Astrocyte of the spinal cord (primary cell): ENCODE measurements at regions not wholly inside any gene's neighbourhood (a gene's known extent, or its start where the extent isn't known, plus 50 kb on each side); places are given as distances from the start of the nearest gene placed in this dataset.

Source experiments
- DNase-seq: peaks from one replicate; pipeline ENCODE4 v3.0.0; 2011; ENCODE audit warnings: low read depth, low spot score
- H3K4me3 ChIP-seq: 2 replicates; pipeline ENCODE4 v1.5.1; 2011; ENCODE audit warnings: low read depth, mild to moderate bottlenecking, low read length, moderate library complexity
- in situ Hi-C: cut with HindIII; loops from 2 replicates; pipeline ENCODE4 v1.10.0; 2017; ENCODE audit warnings: low sequenced_read_pairs
- TF ChIP-seq, protein P1 (sequence below): IDR thresholded peaks from 2 replicates; pipeline ENCODE4 v1.5.1; 2012; ENCODE audit warnings: low read depth, mild to moderate bottlenecking, low read length, inconsistent platforms

DNA sequence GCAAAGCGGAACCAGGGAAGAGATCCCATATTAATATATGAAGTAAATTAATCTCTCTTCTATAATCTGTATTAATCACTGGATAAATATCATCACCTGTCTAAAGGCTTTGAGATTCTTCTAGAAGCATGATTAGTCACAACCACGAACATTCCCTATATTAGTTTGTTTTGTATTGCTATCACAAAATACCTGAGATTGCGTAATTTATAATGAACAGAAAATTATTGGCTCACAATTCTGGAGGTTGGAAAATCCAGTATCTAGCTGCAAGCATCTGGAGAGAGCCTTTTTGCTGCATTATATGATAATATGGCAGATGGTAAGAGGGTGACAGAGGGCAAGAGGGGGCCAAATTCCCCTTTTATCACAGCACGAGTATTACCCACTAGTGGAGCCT is 532.6 kb upstream of the EPHA5 start:
- TF ChIP-seq, protein P1, sequence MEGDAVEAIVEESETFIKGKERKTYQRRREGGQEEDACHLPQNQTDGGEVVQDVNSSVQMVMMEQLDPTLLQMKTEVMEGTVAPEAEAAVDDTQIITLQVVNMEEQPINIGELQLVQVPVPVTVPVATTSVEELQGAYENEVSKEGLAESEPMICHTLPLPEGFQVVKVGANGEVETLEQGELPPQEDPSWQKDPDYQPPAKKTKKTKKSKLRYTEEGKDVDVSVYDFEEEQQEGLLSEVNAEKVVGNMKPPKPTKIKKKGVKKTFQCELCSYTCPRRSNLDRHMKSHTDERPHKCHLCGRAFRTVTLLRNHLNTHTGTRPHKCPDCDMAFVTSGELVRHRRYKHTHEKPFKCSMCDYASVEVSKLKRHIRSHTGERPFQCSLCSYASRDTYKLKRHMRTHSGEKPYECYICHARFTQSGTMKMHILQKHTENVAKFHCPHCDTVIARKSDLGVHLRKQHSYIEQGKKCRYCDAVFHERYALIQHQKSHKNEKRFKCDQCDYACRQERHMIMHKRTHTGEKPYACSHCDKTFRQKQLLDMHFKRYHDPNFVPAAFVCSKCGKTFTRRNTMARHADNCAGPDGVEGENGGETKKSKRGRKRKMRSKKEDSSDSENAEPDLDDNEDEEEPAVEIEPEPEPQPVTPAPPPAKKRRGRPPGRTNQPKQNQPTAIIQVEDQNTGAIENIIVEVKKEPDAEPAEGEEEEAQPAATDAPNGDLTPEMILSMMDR, result no peak
- DNase-seq, result no peak
- H3K4me3 ChIP-seq, result no peak overlapping the region
- in situ Hi-C loops, result no loop called here

DNA sequence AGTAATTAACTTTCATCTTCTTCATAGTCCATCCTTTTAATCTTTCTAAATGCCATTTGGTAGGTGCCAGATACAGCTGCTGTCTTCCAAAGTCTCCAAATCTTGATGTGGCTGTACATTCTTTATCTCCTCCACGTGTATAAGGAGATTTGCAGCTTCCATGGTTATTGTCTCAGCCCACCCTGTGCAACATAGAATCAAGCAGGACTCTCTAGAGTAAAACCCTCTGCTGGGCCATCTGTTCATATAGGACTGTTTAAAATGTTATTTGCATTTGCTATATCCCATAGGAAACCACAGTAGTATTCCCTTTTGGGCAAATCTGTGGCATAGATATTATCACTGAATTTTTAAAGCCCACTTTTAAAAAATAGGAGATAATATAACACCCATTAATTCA is 527.2 kb upstream of the EPHA5 start:
- no peak overlapping the region for H3K4me3 ChIP-seq
- in situ Hi-C loops, result no loop called here
- TF ChIP-seq, protein P1, result no peak
- DNase-seq, result no peak

DNA sequence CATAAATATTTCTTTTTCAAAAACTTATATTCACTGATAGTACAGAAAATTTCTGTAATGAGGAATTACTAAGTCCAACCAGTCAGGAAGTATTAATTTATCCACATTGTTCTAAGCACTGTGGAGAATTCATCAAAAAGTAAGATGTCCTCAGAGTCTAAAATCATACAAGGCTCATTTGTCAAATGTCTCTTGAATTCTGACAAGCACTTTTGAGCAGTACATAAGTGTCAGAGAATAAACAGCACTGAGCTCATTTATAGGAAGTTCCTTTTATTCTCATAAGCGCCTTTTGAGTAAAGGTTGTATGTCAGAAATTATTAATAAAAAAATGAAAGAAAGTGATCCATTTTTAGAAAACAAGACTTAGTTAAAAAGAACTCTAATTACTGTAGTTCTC is 523.2 kb upstream of the EPHA5 start:
- DNase-seq, result no peak
- in situ Hi-C loops, result no loop called here
- no peak overlapping the region for H3K4me3 ChIP-seq
- TF ChIP-seq, protein P1, result no peak

DNA sequence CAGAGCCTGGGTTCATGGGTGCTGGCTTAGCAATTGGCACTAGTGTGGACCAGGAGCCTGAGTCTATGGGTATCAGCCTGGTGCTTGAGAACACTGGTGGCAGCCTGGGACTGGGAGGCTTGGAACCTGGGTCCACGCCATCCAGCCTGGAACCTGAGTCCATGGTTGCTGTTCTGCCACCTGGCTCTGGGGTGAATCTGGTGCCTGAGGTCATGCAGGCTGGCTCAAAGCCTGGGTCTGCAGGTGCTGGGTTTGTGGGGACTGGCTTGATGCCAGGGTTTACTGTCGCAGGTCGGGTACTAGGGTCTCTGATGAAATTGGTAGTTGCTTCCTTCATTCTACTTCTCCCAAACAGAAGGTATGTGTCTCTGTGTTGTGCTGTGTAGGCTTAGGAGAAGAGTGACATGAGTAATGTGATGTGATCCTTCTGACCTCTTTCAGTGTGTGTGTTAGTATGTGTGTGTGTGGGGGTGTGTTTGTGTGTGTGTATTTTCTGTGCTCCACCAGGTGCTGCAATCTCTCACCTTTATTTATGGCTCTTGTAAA is 517.0 kb upstream of the EPHA5 start:
- no peak for DNase-seq
- TF ChIP-seq, protein P1, result no peak
- no peak overlapping the region for H3K4me3 ChIP-seq
- in situ Hi-C loops, result no loop called here

DNA sequence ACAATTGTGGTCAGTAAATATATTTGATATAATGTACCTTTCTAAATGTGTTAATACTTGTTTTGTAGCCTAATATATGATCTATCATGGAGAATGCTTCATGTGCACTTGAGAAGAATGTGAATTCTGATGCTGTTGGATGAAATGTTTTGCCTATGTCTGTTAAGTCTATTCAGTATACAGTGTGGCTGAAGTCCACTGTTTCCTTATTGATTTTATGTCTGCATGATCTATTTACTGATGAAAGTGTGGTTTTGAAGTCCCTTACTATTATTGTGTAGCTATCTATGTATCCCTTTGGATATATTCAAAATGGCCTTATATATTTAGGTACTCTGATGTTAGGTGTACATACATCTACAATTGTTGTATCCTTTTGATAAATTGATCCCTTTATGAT is 515.8 kb upstream of the EPHA5 start:
- in situ Hi-C loops, result no loop called here
- TF ChIP-seq, protein P1, result no peak

DNA sequence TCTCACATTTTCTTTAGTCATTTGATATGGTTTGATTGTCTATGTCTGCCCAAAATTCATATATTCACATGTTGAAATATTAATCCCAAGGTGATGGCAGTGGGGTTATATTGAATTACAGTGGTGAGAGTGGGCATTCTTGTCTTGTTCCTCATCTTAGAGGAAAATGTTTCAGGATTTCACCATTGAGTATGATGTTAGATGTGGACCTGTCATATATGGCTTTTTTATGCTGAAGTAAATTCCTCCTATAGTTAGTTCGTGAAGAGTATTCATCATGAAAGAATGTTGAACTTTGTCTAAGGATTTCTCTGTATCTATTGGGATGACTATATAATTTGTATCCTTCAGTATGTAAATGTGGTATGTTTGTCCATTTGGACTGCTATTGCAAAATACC is 512.3 kb upstream of the EPHA5 start:
- no peak for DNase-seq

More for the DNA sequence above, 515.8 kb upstream of the EPHA5 start:
- H3K4me3 ChIP-seq, result no peak overlapping the region
- DNase-seq, result no peak

More for the DNA sequence above, 512.3 kb upstream of the EPHA5 start:
- H3K4me3 ChIP-seq, result no peak overlapping the region
- in situ Hi-C loops, result no loop called here
- TF ChIP-seq, protein P1, result no peak
